Right hindlimb (tissue), 1 donor: ENCODE measurements at regions not wholly inside any gene's neighbourhood (a gene's known extent, or its start where the extent isn't known, plus 50 kb on each side); places are given as distances from the start of the nearest gene placed in this dataset.
"Not testable (repeated sequence)": the region's sequence is repeated elsewhere in the genome, so short reads cannot be mapped to it uniquely, and the experiment has no call there.

Source experiments
- DNase-seq: peaks from one replicate; pipeline ENCODE4 v3.0.0-alpha.2; 2018

DNA sequence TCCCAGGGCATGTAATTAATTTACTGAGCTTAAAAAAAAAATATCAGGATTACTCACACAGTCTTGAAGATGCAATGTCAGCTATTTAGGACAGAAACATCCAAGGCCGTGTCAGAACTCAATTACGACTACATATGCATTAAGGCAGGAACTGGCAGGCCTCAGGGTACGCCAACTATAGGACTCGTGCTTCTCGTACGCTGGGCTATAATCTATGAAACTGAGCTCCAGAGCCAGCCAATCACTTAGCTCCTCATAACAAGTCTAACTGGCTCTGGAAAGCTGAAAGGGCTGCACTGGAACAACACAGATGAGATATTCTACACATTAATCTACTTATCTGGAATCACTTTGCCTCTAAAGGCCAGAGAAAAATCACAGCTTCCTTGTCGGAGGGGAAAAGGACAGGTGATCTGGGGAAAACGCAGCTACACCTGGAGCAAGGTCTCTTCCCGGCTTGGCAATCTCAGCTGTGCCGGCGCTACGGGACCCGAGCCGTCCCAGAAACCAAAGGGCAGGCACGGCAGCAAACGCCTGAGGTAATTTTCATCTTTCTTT is 212.0 kb downstream of the DEPDC1B start:
- DNase-seq, result no peak

DNA sequence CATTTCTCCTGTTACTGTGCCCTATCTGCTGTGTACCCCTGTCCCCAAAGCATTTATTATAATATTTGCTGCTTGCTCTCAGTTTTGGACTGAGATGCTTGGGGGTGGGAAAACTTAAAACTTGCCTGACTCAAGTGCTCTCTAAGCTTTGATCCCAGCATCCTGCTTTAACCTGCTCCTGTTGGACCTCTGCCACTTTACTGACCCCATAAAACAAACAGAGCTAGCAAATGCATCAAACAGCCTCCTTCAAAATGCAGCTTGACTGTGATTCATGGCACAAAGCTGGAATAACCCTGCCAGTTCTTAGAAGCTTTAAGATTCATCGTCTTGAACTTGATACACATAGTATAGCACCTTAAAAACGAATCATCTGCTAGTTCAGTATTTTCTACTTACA is 212.5 kb downstream of the DEPDC1B start:
- no peak for DNase-seq

DNA sequence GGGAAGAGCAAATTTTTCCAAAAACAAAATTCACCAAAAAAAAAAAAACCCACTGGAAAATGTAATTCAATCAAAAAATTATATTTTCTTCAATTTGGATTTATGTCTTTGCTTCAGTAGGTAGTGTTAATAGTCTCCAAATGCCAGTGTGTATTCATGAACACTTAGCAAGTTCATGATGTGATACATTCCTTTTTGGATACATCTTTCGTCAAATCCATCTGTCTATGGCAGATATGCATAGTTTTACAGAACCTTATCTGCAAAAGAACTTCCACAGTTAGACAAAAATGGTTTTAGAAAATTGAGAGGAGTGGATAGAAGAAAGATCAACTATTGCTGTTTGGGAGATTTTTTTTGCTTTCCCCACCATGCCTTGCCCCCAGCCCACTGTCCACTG is 214.6 kb downstream of the DEPDC1B start:
- DNase-seq, result no peak

DNA sequence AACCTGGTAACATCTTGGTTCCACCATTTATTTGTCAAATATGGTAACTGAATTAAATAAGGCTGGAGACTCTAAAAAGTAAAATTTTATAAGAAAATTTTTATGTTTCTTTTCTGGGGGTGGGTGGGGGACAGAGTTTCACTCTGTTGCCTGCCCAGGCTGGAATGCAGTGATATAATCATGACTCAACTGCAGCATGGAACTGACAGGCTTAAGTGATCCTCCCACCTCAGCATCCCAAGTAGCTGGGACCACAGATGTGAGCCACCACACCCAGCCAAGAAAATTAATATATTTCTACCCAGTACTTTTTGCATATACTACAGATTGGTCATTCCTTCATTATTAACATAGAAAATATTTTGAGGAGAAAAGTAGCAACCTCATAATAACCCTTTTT is 216.9 kb downstream of the DEPDC1B start:
- no peak for DNase-seq

DNA sequence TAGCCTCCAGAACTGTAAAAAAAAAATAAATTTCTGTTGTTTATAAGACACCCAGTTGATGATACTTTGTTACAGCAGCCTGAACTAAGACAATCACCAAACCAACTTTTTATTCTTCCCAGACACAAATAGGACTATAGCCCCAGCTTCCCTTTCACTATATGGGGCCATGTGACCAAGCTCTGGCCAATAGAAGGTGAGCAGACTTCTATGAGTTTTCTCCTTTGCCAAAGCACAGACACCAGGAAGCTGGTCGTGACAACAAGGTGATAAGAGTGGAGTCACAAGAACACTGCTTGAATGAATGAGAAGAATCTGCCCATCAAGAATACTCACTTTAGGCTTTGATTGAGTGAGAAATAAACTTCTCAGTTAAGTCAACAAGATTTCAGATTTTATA is 217.7 kb downstream of the DEPDC1B start:
- no peak for DNase-seq

DNA sequence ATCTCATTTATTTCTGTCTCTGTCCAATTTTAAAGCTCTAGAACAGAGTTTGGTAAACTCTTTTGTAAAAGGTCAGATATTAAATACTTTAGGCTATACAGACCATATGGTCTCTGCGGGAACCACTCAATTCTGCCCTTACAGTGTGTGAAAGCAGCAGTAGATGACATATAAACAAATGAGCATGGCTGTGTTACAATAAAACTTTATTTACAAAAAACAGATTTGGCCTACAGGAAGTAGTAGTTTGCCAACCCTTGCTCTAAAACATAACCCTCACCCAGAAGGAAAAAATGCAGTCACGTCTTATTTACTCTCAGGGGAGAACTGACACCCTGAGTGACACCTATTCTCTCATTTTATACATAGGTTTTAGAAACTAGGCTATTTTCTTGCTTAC is 220.4 kb downstream of the DEPDC1B start:
- DNase-seq, result no peak

DNA sequence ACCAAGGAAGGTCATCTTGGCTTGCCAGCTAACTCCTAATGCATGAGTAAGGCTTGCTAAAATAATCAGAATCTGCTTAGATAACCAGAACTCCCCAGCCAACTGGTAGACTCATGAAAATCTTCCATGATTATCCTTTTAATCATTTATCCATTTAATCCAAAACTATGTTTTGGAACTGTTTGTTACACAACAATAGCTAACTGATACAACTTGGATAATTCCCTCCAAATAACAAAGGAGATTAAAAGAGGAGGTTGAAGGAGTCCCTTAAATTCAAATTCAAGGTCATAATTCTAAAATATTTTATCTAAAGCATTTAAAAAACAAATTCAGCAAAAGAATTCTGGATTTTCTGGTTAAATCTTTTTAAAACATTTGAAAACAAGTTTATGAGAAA is 222.1 kb downstream of the DEPDC1B start:
- no peak for DNase-seq

DNA sequence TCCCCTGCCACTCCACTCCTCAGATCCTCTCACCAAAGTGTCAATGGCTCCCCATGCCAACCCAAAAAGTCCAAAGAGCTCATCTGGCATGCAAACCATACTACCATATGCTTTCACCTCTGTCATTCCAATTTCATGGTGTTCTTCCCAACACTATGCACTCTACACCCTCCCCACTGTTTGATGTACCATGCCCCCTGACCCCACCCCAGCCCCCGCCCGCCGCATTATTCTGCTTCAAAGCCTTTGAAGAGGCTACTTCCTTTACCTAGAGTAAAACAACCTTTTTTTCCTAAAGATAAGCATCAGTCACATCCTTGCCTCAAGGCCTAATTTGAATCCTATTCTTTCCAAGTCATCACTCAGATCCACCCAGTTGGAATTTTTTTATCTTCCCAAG is 226.3 kb downstream of the DEPDC1B start:
- no peak for DNase-seq

DNA sequence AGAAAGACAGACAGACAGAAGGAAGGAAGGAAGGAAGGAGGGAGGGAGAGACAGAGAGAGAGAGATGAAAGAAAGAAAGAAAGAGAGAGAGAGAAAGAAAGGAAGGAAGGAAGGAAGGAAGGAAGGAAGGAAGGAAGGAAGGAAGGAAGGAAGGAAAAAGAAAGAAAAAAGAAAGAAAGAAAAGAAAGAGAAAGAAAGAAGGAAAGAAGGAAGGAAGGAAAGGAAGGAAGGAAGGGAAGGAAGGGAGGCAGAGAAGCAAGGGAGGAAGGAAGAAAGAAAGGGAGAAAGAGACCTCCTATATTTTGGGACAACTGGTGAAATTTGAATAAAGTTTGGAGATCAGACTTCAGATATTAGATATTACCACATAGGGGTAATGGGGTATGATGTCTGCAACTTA is 226.9 kb downstream of the DEPDC1B start:
- DNase-seq, result not testable (repeated sequence)

DNA sequence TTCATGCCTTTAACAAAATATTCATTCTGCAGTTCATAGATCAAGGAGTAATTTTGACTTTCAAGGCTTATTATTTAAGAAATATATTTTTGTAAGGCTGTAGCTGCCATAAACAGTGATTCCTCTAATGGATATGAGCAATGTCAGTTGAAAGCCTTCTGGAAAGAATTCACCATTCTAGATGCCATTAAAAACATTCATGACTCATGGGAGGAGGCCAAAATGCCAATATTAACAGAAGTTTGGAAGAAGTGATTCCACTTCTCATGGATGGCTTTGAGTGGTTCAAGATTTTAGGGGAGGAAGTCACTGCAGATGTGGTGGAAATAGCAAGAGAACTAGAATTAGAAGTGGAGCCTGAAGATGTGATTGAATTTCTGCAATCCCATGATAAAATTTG is 229.1 kb downstream of the DEPDC1B start:
- DNase-seq, result no peak

DNA sequence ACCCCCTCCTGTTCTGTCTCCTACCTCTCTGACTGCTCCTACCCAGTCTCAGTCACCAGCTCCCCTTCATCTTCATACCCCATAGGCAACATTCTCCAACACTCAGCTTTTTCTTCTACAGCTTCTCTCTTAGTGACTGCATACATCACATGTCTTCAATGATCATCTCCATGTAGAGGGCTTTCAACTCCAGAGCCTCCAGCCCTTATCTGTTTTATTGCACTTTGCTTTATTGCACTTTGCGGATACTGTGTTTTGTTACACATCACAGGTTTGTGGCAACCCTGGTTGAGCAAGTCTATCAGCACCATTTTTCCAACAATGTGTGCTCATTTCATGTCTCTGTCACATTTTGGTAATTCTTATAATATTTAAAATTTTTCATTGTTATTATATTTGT is 230.7 kb downstream of the DEPDC1B start:
- DNase-seq, result no peak

DNA sequence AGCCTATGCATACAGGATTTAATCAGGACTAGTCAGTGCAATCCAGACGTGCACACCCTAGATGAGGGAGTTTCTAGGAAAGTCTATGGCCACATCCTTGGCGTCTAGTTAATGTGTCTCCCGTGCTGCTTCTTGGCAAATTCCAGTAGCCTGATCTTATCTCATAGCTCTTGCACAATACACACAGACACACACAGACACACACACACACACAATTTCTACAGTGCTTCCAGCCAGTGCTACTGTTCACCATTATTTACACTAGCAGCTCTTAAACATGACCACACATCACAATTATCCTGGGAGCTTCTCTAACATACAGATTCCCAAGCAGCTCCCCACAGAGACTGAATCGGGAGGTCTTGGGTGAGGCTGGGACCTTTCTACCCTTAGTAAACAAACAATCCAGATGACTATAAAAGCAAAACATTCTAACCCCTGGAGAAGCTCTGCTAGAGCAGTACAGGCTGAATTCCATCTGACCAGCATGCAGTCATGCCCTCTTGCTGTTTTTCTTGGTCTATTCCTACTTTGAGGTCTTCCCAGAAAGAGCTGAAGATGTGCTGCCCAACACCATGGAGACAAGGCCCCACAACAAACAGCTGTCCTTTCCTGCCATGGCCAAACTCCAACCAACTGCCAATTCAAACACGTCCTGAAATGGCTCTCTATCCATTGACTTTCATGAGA is 236.6 kb downstream of the DEPDC1B start:
- no peak for DNase-seq

DNA sequence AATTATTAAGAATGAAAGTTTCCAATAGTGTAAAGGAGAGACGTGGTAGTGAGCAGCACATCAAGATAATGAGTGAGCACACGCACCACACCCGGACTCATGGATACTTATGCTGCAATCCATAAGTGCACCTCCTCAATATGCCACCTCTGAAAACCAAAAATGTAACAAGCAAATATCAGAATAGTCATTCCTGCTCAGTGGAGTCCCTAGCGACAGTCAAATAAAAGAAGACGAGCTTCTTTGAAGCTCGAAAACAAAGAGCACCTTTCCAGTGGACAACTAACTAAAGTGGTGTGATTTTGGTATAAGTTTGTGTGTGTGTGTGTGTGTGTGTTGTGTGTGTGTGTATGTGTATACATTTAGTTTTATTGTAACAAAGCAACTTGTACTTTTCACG is 241.3 kb downstream of the DEPDC1B start:
- no peak for DNase-seq

DNA sequence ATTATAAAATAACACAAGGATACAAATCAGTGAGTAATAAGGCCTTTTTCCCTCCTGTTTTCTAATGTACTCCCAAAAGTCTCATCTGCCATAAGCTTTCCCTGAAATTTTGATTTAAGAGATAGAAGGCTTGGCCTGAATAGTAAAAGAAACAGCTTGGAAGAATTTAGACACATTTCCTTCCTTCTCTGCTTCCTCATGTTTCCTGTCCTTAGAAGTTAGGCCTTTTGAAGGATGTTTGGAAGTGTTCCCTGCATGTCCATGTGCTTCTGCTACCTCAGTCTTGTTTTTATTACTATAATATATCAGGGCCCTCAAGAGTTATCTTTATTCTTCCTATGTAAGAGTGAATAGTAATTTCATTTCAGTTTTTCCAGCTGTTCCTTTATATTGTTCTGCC is 242.7 kb downstream of the DEPDC1B start:
- no peak for DNase-seq

DNA sequence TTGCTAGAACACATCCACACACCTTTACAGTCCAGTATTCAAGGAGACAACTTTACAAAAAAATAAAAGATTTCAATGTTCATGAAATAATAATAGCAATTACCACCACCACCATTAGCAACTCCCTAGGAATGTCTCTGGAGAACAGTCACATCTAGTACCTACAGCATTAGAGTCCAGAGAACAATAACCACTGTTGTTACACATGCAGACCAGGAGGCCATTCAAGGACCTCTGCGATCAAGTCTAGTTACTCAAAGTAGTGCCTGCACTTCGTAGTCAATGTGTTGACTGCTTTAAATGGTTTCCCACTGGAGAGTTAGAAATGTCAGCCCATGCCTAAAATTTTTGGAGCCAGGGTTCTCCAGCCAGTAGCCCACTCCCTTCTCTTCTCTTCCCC is 244.4 kb downstream of the DEPDC1B start:
- DNase-seq, result no peak

DNA sequence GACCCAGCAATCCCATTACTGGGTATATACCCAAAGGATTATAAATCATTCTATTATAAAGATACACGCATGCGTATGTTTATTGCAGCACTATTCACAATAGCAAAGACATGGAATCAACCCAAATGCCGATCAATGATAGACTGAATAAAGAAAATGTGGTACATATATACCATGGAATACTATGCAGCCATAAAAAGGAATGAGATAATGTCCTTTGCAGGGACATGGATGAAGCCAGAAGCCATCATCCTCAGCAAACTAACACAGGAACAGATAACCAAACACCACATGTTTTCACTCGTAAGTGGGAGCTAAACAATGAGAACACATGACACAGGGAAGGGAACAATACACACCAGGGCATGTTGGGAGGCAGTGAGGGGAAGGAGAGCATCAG is 245.7 kb downstream of the DEPDC1B start:
- not testable (repeated sequence) for DNase-seq

DNA sequence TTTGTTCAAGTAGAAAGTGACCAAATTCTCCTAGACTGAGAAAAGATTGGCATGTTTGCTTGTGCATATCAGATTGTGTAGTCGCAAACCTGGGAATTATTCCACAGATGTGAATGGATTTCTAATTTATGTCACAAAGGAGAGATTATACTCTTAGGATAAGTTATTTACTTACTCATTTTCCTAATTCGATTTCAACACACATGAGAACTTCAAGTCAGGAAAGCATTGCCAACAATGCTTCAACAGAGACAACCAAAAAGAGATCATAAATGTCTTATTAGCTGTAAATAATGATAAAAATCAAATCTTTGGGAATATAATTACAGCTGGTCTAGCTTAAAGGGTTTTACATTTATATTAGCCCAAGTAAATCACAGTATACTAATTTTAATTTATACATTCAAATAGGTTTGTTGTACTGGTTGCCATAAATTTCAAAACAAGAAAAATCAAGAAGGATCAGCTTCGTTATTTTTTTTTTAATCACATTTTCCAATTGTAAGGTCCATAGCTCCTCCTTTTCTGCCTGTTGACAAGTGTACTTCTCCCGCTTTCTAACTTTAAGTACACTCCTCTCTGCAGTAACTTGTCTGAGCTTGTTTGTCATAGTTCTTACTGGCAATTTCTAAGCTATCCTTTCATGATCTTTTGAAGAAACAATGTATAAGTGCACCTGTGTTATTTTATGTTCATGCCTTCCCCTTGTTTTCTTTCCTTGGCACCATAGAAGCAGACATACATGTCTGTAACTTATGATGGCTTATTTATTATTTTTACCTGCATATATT is 246.6 kb downstream of the DEPDC1B start:
- no peak for DNase-seq

DNA sequence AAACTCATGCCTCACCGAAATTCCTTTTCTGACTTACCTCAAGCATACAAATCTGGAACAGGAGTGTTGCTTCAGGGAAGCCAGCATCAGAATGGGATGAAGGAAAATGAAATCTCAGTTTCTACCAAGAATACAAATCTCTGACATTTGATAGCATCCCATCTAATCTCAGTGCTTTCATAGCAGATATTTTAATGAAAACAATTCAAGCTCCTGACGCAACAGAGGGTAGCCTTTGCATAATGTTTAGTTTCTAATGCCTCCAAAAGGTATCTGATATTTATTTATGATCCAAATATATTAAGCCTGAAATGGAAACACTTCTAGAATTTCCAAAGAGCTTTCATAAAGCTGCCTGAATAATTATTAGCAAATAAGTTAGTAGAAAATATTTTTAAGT is 251.4 kb downstream of the DEPDC1B start:
- DNase-seq, result no peak

DNA sequence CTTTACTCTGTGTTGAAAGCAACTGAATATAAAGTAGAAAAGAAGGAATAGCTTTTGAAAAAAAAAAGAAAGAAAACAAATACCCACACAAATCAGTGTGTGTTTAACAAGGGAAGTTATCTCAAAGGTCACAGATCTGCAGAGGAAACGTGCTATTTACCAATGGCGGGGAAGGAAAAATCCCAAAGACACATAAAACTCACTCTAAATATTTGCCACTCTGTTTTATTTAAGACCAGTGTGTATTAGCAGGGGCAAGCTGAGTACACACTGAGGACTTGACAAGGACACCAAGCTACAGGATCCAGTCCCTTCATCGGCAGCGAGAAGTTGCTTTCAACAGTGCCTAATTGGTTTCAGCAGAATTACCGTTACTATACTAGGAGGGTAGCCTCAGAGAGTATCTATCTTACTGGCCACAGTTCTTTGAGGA is 252.5 kb downstream of the DEPDC1B start:
- no peak for DNase-seq

DNA sequence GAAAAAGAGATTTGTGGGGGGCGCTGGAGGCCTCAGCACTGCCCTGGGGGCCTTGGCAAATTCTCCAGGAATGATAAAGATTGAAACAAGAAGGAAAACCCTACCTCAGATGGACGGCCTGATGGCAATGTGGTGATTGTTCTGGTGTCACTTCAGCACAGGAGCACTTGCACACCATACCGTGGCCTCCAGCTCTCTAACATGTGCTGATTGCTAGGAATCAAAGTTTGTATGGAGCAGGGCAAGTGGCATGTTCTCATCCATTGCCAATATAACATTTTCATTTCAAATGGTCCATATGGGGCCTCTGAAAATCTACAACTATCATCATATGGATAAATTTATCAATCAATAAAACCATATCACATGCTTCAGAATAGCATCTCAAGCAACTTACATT is 253.0 kb downstream of the DEPDC1B start:
- no peak for DNase-seq

DNA sequence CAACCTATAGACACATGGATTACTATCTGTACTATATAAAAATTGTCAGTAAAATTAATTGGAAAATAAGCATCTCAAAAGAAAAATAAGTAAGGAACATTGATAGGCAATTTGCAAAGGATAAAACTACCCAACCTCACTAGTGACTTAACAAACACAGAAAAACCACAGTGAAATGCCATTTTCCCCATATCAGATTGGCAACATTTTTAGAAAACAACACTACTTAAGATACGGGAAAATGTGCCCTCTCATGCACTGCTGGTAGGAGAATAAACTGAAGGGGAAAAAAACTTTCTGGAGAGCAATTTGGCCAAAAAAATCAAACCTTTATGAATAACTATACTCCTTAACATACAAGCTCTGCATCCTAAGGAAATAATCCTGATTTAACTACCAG is 254.0 kb downstream of the DEPDC1B start:
- no peak for DNase-seq

DNA sequence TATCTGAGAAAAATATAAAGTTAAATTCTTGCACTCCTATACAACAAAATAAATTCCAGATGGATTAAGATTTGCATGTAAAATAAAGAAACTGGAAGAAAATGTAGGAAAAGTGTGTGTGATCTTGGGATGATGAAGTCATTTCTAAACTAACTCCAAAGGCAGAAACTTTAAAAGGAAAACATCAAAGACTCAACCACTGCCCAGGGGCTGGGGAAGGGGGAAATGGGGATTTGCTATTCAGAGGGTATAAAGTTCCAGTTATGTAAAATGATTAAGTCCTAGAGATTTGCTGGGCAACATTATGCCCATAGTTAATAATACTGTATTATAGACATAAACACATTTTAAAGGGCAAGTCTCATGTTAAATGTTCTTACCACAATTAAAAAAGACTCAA is 254.5 kb downstream of the DEPDC1B start:
- DNase-seq, result no peak

DNA sequence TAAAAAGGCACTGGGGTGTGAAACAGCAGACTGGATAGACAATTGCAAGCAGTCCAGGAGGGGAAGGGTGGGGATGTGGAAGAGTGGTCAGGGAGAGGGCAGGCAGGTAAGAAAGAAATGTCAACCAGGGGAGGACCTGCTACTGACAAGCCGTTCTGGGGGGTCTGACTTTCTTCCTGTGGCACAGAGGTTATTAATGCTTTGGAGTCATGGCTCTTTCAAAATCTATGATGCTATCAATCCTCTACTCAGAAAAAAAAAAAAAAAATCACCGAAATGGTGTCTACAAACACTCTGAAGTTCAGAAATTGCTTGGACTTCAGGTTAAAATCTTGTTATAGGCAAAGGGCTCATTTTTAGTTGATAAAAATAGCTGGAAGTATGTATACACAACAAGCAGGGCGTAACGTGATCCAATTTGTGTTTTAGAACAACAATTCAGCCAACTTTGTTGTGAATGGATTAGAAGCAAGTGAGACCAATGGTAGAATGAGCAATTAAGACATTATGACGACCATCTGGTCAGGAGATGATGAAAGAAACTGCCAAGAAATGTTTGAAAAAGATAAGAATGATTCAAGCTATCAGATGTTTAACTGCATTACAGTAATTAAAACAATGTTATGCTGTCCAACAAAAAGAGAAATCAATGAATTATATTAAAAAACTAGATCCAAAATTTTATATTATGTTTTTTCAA is 255.2 kb downstream of the DEPDC1B start:
- DNase-seq, result no peak

DNA sequence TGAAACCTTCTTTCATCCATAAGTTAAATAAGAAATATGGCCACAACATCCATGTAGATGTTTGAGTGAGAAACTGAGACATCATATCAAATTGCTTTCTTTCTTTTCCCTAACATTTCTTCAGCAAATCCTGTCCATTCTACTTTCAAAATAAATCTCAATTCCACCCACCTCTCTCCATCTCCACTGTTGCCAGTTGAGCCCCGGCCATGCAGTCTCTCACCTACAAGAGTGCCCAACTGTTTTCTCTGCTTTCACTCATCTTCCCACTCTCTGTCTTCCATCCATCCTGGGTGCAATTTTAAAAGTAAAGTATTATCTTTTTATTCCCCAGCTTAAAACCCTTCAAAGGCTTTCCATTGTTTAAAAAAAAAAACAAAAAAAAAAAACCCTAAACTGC is 260.4 kb downstream of the DEPDC1B start:
- DNase-seq, result no peak
